PC-9 (cell line): ENCODE measurements at regions not wholly inside any gene's neighbourhood (a gene's known extent, or its start where the extent isn't known, plus 50 kb on each side); places are given as distances from the start of the nearest gene placed in this dataset.
A peak's percentile ranks its signal among the peaks of the same experiment; 100 is the strongest.
"Not testable (repeated sequence)": the region's sequence is repeated elsewhere in the genome, so short reads cannot be mapped to it uniquely, and the experiment has no call there.

Experiments used
- BruUV-seq: library from RNA; stranded (reverse); fragments of 400-500 nt; replicated peaks from 2 replicates; lab custom pipeline; 2021; lab: Mats Ljungman, UMichigan
- CTCF ChIA-PET: fragments of 300-600 bp; sonication (Branson Sonifier 250); formaldehyde crosslinking; loops from one replicate; lab custom pipeline; 2022; ENCODE audit warnings: antibody characterized with exemption; lab: Charles Lee
- POLR2A ChIA-PET: fragments of 300-600 bp; sonication (Branson Sonifier 250); formaldehyde crosslinking; loops from one replicate; lab custom pipeline; 2022; ENCODE audit warnings: antibody characterized with exemption; ENCODE audit not compliant: unreplicated experiment; lab: Charles Lee
- DNase-seq, 2 experiments: peaks; one replicate each; pipeline versions ENCODE4 v3.0.0 to v3.0.0-alpha.2; 2015 to 2022; ENCODE audit warnings: mixed read lengths in 1 of 2
- H2AFZ ChIP-seq: fragments of 200-600 bp; sonication (generic); 2 replicates; pipeline ENCODE4 v1.8.1; 2017; ENCODE audit warnings: antibody characterized with exemption
- H3F3A ChIP-seq: fragments of 200-600 bp; sonication (generic); 2 replicates; pipeline ENCODE4 v1.8.1; 2017; ENCODE audit warnings: antibody characterized with exemption, mild to moderate bottlenecking, low read depth; ENCODE audit not compliant: insufficient read depth
- H3K27ac ChIP-seq: fragments of 200-600 bp; sonication (generic); 2 replicates; pipeline ENCODE4 v1.6.1; 2016; ENCODE audit warnings: mixed run types
- H3K27me3 ChIP-seq: fragments of 200-600 bp; sonication (generic); 2 replicates; pipeline ENCODE4 v1.6.1; 2016; ENCODE audit warnings: low read depth, mixed run types; ENCODE audit not compliant: insufficient read depth
- H3K36me3 ChIP-seq: fragments of 200-600 bp; sonication (generic); 2 replicates; pipeline ENCODE4 v1.6.1; 2016; ENCODE audit warnings: low read depth, mixed run types
- H3K4me1 ChIP-seq: fragments of 200-600 bp; sonication (generic); replicated peaks from 2 replicates; pipeline ENCODE4 v1.6.1; 2016; ENCODE audit warnings: mixed run types; ENCODE audit not compliant: insufficient read depth
- H3K4me2 ChIP-seq: fragments of 200-600 bp; sonication (generic); 2 replicates; pipeline ENCODE4 v1.6.1; 2017; ENCODE audit warnings: mixed run types
- H3K4me3 ChIP-seq: fragments of 200-600 bp; sonication (generic); 2 replicates; pipeline ENCODE4 v1.6.1; 2016; ENCODE audit warnings: mixed run types
- H3K79me2 ChIP-seq: fragments of 200-600 bp; sonication (generic); 2 replicates; pipeline ENCODE4 v1.6.1; 2017; ENCODE audit warnings: low read depth, mixed run types
- H3K9me2 ChIP-seq: fragments of 200-600 bp; sonication (generic); 2 replicates; pipeline ENCODE4 v1.8.1; 2017; ENCODE audit warnings: mild to moderate bottlenecking; ENCODE audit not compliant: insufficient read depth
- H3K9me3 ChIP-seq: fragments of 200-600 bp; sonication (generic); 2 replicates; pipeline ENCODE4 v1.8.1; 2016; ENCODE audit warnings: low read depth; ENCODE audit not compliant: insufficient read depth
- H4K20me1 ChIP-seq: fragments of 200-600 bp; sonication (generic); 2 replicates; pipeline ENCODE4 v1.8.1; 2017; ENCODE audit not compliant: insufficient read depth
- CTCF ChIP-seq: fragments of 200-600 bp; sonication (generic); conservative IDR thresholded peaks from 2 replicates; pipeline ENCODE4 v1.6.1; 2017; ENCODE audit warnings: mixed run types, antibody characterized with exemption, mild to moderate bottlenecking, moderate library complexity
- EZH2 ChIP-seq: fragments of 200-600 bp; sonication (generic); IDR thresholded peaks from 2 replicates; pipeline ENCODE4 v1.8.0; 2017; ENCODE audit warnings: antibody characterized with exemption, low read depth
- intact Hi-C: fragments of 100-400 bp; cut with micrococcal nuclease; formaldehyde crosslinking; loops from one replicate; pipeline ENCODE4 v1.10.0; 2022; ENCODE audit not compliant: unreplicated experiment

GRCh38 chr1:98287626-98288025 lies 366.8 kb upstream of the DPYD start:
- Histone ChIP-seq H3K4me1 (0 out of 2 replicates have a peak, but pooled peaks cover under 1% of the 10 kb centered on the region), H3K9me2 (peaks cover 11% of the 10 kb centered on the region; the same call in 1 of the 2 replicates), H2AFZ (no peak overlapping the region; the same call in 1 of the 2 replicates), H3K4me2 (no peak overlapping the region), H3K79me2 (no peaks in the 10 kb centered on the region), H3K9me3 (no peaks in the 10 kb centered on the region), H4K20me1 (no peaks in the 10 kb centered on the region), H3K4me3 (no peak overlapping the region), H3F3A (peaks cover 5% of the 10 kb centered on the region; the same call in 1 of the 2 replicates), H3K27ac (no peak overlapping the region), H3K36me3 (no peaks in the 10 kb centered on the region), H3K27me3 (no peaks in the 10 kb centered on the region)
- BruUV-seq, result no TSS peak
- ChIA-PET POLR2A (no interaction called here), CTCF (no interaction called here)
- no peak for TF ChIP-seq CTCF
- TF ChIP-seq EZH2, result no peak
- DNase-seq, result no peak
- intact Hi-C loops, result no loop called here

GRCh38 chr1:98286656-98287055 lies 365.8 kb upstream of the DPYD start:
- no peaks in the 10 kb centered on the region for H3K4me1 ChIP-seq
- no peak overlapping the region for H3K4me3 ChIP-seq
- H2AFZ ChIP-seq, result no peak overlapping the region
- no peaks in the 10 kb centered on the region for H3K27me3 ChIP-seq
- intact Hi-C loops, result no loop called here
- H3K27ac ChIP-seq, result no peak overlapping the region
- BruUV-seq, result no TSS peak
- H3K36me3 ChIP-seq, result no peaks in the 10 kb centered on the region
- no peak overlapping the region for H3K4me2 ChIP-seq
- ChIA-PET POLR2A (no interaction called here), CTCF (no interaction called here)
- H3K9me3 ChIP-seq, result no peaks in the 10 kb centered on the region
- peaks cover 11% of the 10 kb centered on the region; the same call in 1 of the 2 replicates for H3K9me2 ChIP-seq
- DNase-seq, result no peak
- no peak for TF ChIP-seq EZH2
- no peak for TF ChIP-seq CTCF
- H4K20me1 ChIP-seq, result no peaks in the 10 kb centered on the region
- peaks cover 5% of the 10 kb centered on the region; the same call in 1 of the 2 replicates for H3F3A ChIP-seq
- H3K79me2 ChIP-seq, result no peaks in the 10 kb centered on the region

DNA sequence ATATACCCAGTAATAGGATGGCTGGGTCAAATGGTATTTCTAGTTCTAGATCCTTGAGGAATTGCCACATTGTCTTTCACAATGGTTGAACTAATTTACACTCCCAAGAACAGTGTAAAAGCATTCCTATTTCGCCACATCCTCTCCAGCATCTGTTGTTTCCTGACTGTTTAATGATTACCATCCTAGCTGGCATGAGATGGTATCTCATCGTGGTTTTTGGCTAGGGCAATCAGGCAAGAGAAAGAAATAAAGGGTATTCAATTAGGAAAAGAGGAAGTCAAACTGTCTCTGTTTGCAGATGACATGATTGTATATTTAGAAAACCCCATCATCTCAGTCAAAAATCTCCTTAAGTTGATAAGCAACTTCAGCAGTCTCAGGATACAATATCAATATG lies 364.5 kb upstream of the DPYD start:
- H4K20me1 ChIP-seq, H2AFZ ChIP-seq, H3K36me3 ChIP-seq, POLR2A ChIA-PET, DNase-seq, H3F3A ChIP-seq, H3K79me2 ChIP-seq, H3K27me3 ChIP-seq, H3K27ac ChIP-seq, BruUV-seq, H3K4me1 ChIP-seq, H3K4me3 ChIP-seq, H3K9me3 ChIP-seq, H3K4me2 ChIP-seq, CTCF ChIA-PET, H3K9me2 ChIP-seq, intact Hi-C loops: not testable (repeated sequence)

DNA sequence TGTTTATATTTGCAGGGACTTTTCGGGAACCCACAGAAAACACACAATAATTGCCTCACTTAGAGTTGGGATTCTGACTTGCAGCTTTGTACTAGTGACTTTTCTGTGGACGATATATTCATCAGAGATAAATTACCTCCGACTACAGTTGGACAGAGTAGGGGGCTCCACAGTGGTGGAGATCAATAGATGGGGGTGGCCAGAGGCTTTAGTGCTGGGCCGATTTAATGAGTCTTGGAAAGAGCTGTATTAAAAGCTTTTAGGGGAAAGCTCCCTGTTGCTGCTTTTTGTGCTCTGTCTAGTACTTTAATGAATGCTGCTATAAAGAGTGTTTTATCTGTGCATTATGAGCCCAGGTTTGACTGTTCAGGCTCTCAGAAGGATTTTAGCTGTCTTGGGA lies 359.2 kb upstream of the DPYD start:
- TF ChIP-seq EZH2 (no peak), CTCF (no peak)
- Histone ChIP-seq H3K36me3 (no peaks in the 10 kb centered on the region), H3K9me3 (no peaks in the 10 kb centered on the region), H3K27me3 (no peaks in the 10 kb centered on the region), H3K4me2 (no peak overlapping the region), H3F3A (peaks cover 1% of the 10 kb centered on the region; the same call in 1 of the 2 replicates), H3K4me1 (no peaks in the 10 kb centered on the region), H2AFZ (peak overlapping the region; percentile 36; the same call in 1 of the 2 replicates), H3K27ac (no peak overlapping the region), H4K20me1 (no peaks in the 10 kb centered on the region), H3K4me3 (no peak overlapping the region), H3K79me2 (no peaks in the 10 kb centered on the region), H3K9me2 (no peaks in the 10 kb centered on the region)
- ChIA-PET POLR2A (interaction anchor here (0.9 kb wide), 1 partner anchor 16 kb away, joined by 10 read pairs; no protein-coding TSS in a partner anchor), CTCF (no interaction called here)
- DNase-seq, result no peak
- no TSS peak for BruUV-seq
- intact Hi-C loops, result no loop called here
